Osteoblast (primary cell): ENCODE measurements at regions not wholly inside any gene's neighbourhood (a gene's known extent, or its start where the extent isn't known, plus 50 kb on each side); places are given as distances from the start of the nearest gene placed in this dataset.

Source experiments
- DNase-seq: peaks from one replicate; pipeline ENCODE4 v3.0.0; 2011; ENCODE audit warnings: low spot score, mixed read lengths; ENCODE audit not compliant: insufficient read length; ENCODE audit errors: missing footprints
- H2AFZ ChIP-seq: 2 replicates; pipeline ENCODE4 v1.6.0; 2011; ENCODE audit warnings: mild to moderate bottlenecking, low read length
- H3K27ac ChIP-seq: 2 replicates; pipeline ENCODE4 v1.5.1; 2011; ENCODE audit warnings: mild to moderate bottlenecking, low read depth, low read length, moderate library complexity
- H3K27me3 ChIP-seq: 2 replicates; pipeline ENCODE4 v1.6.0; 2012; ENCODE audit warnings: mild to moderate bottlenecking, control low read depth, inconsistent platforms, low read length, moderate library complexity; ENCODE audit not compliant: insufficient read depth
- H3K36me3 ChIP-seq: 2 replicates; pipeline ENCODE4 v1.5.1; 2011; ENCODE audit warnings: mild to moderate bottlenecking, low read length, control low read depth, moderate library complexity; ENCODE audit not compliant: insufficient read depth
- H3K4me1 ChIP-seq: 2 replicates; pipeline ENCODE4 v1.5.1; 2011; ENCODE audit warnings: mild to moderate bottlenecking, low read length, control low read depth, moderate library complexity; ENCODE audit not compliant: insufficient read depth
- H3K4me2 ChIP-seq: 2 replicates; pipeline ENCODE4 v1.6.0; 2011; ENCODE audit warnings: mild to moderate bottlenecking, low read length; ENCODE audit not compliant: insufficient read depth
- H3K4me3 ChIP-seq: fragments of 200-600 bp; sonication (generic); 3 replicates; pipeline ENCODE4 v1.5.1; 2012; ENCODE audit warnings: mild to moderate bottlenecking, low read length, inconsistent platforms; ENCODE audit not compliant: insufficient read depth
- H3K79me2 ChIP-seq: 2 replicates; pipeline ENCODE4 v1.6.0; 2012; ENCODE audit warnings: mild to moderate bottlenecking, low read length, control low read depth, inconsistent platforms; ENCODE audit not compliant: insufficient read depth
- H3K9me3 ChIP-seq: 2 replicates; pipeline ENCODE4 v1.5.1; 2011; ENCODE audit warnings: low read depth, low read length, control low read depth
- H4K20me1 ChIP-seq: 2 replicates; pipeline ENCODE4 v1.6.0; 2012; ENCODE audit warnings: mild to moderate bottlenecking, low read length, control low read depth; ENCODE audit not compliant: insufficient read depth
- CTCF ChIP-seq: IDR thresholded peaks from 2 replicates; pipeline ENCODE4 v1.5.1; 2011; ENCODE audit warnings: mild to moderate bottlenecking, low read depth, low read length, moderate library complexity; ENCODE audit errors: extremely low read depth

DNA sequence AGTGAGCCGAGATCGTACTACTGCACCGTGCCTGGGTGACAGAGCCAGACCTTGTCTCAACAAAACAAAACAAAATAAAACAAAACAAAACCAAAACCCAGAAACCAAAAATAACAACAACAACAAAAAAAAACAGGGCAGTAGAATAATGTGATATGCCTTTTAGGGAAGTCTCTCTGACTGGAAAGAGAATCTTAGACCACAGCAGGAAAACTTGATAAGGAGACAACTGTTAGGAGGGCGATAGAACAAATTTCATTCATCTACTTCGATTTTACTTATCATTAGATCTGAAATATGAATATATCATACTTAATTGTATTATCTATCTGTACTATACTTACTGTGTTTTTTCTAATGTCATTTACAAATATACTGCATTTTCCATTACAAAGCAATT, 109.0 kb upstream of the CNTNAP5 start:
- Histone ChIP-seq H3K4me2 (no peak overlapping the region), H3K9me3 (no peaks in the 10 kb centered on the region), H3K27me3 (no peaks in the 10 kb centered on the region), H3K4me1 (no peaks in the 10 kb centered on the region), H4K20me1 (no peaks in the 10 kb centered on the region), H3K27ac (no peak overlapping the region), H2AFZ (no peak overlapping the region), H3K79me2 (no peaks in the 10 kb centered on the region), H3K36me3 (no peaks in the 10 kb centered on the region), H3K4me3 (no peak overlapping the region)
- DNase-seq, result no peak
- no peak for TF ChIP-seq CTCF

DNA sequence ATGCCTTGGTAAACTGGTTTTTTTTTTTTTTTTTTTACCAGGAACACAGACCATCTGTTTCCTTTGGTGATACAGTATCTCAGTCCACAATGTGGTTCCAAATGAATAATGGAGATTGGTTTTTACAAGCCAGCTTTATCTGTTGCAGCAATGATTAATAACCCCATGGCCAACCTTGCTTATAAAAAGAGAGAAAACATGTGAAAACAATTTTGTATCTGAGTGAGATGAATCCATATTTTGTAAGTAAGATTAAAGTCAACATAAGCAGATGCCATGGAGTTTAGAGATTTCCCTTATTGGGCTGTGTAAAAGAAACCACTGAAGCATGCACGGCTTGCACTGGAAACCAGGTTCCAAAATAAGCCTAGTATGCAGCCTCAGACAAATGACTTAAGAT, 108.6 kb upstream of the CNTNAP5 start:
- Histone ChIP-seq H3K36me3 (no peaks in the 10 kb centered on the region), H4K20me1 (no peaks in the 10 kb centered on the region), H3K4me1 (no peaks in the 10 kb centered on the region), H3K79me2 (no peaks in the 10 kb centered on the region), H3K27me3 (no peaks in the 10 kb centered on the region), H3K4me3 (no peak overlapping the region), H3K9me3 (no peaks in the 10 kb centered on the region), H3K4me2 (no peak overlapping the region), H2AFZ (no peak overlapping the region), H3K27ac (no peak overlapping the region)
- no peak for TF ChIP-seq CTCF
- no peak for DNase-seq

- DNase-seq, result no peak
- no peak overlapping the region for H3K4me2 ChIP-seq
- no peaks in the 10 kb centered on the region for H3K79me2 ChIP-seq
- no peak overlapping the region for H2AFZ ChIP-seq
- TF ChIP-seq CTCF, result no peak
- H3K27ac ChIP-seq, result no peak overlapping the region
- H3K9me3 ChIP-seq, result peaks cover 2% of the 10 kb centered on the region
- no peaks in the 10 kb centered on the region for H3K27me3 ChIP-seq
- H4K20me1 ChIP-seq, result no peaks in the 10 kb centered on the region
- no peaks in the 10 kb centered on the region for H3K36me3 ChIP-seq
- H3K4me3 ChIP-seq, result no peak overlapping the region
- no peaks in the 10 kb centered on the region for H3K4me1 ChIP-seq
These were observed 107.8 kb upstream of the CNTNAP5 start for GRCh38 chr2:123917241-123917640.

DNA sequence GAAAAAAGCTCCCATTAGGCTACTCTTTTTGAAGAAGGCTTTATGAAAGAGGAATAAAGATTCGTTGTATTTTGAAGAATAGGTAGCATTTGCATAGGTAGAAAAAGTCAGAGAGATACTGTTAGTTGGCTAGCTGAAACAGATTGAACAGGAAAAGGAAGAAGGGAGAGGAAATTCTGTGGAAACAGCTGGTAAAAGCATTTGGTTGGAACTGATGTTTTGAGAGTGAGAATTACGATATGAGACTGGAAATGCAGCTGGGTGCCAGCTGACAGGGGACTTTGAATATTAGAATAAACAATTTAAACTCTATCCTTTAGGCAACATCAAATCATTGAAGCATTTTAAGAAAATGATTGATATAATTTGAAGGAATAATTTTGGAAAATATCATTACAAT, 96.7 kb upstream of the CNTNAP5 start:
- Histone ChIP-seq H3K27ac (no peak overlapping the region), H2AFZ (no peak overlapping the region), H3K27me3 (no peaks in the 10 kb centered on the region), H3K4me2 (no peak overlapping the region), H3K79me2 (no peaks in the 10 kb centered on the region), H4K20me1 (no peaks in the 10 kb centered on the region), H3K4me1 (no peaks in the 10 kb centered on the region), H3K9me3 (peaks cover under 1% of the 10 kb centered on the region), H3K4me3 (no peak overlapping the region), H3K36me3 (no peaks in the 10 kb centered on the region)
- DNase-seq, result no peak
- no peak for TF ChIP-seq CTCF
